WTC11 (cell line): ENCODE measurements at regions not wholly inside any gene's neighbourhood (a gene's known extent, or its start where the extent isn't known, plus 50 kb on each side); places are given as distances from the start of the nearest gene placed in this dataset.

Experiments
- AFF4 ChIP-seq: sonication (generic); formaldehyde crosslinking; IDR thresholded peaks from 2 replicates; pipeline ENCODE4 v1.8.1; 2023; ENCODE audit warnings: mild to moderate bottlenecking, missing genetic modification reagents, borderline replicate concordance
- CTCF ChIP-seq: fragments of 200-600 bp; IDR thresholded peaks from 2 replicates; pipeline ENCODE4 v1.8.0; 2022; ENCODE audit warnings: antibody characterized with exemption
- GABPB1 ChIP-seq: sonication (generic); formaldehyde crosslinking; IDR thresholded peaks from 2 replicates; pipeline ENCODE4 v1.8.1; 2023; ENCODE audit warnings: mild to moderate bottlenecking, missing genetic modification reagents
- MAX ChIP-seq: sonication (generic); formaldehyde crosslinking; IDR thresholded peaks from 2 replicates; pipeline ENCODE4 v1.8.0; 2022; ENCODE audit warnings: mild to moderate bottlenecking, missing genetic modification reagents
- NR3C1 ChIP-seq: sonication (generic); formaldehyde crosslinking; conservative IDR thresholded peaks from 2 replicates; pipeline ENCODE4 v1.8.1; 2023; ENCODE audit warnings: low read depth, mild to moderate bottlenecking, missing genetic modification reagents
- ZNF512 ChIP-seq: sonication (generic); formaldehyde crosslinking; IDR thresholded peaks from 2 replicates; pipeline ENCODE4 v1.8.1; 2022; ENCODE audit warnings: missing genetic modification reagents, borderline replicate concordance

GRCh38 chr7:26487780-26488515 is 196.3 kb downstream of the SNX10 start:
- no peak for TF ChIP-seq CTCF
- no peak for TF ChIP-seq AFF4 (CRISPR knock-in tag)
- TF ChIP-seq ZNF512: no peak
- no peak for TF ChIP-seq NR3C1 (CRISPR knock-in tag)
- no peak for TF ChIP-seq GABPB1 (CRISPR knock-in tag)
- no peak for TF ChIP-seq MAX (CRISPR knock-in tag)
